NCI-H345 (cell line): ENCODE measurements at regions not wholly inside any gene's neighbourhood (a gene's known extent, or its start where the extent isn't known, plus 50 kb on each side); places are given as distances from the start of the nearest gene placed in this dataset.
"Not testable (repeated sequence)": the region's sequence is repeated elsewhere in the genome, so short reads cannot be mapped to it uniquely, and the experiment has no call there.

ENCODE experiments used
- DNase-seq: peaks from one replicate; lab custom pipeline; 2025; lab: John Stamatoyannopoulos, UW

GRCh38 chr13:28607187-28607955 lies 51.6 kb upstream of the POMP start:
- peak; percentile 4 for DNase-seq

- DNase-seq = no peak
These were observed 52.5 kb upstream of the POMP start for GRCh38 chr13:28606466-28606865.

DNA sequence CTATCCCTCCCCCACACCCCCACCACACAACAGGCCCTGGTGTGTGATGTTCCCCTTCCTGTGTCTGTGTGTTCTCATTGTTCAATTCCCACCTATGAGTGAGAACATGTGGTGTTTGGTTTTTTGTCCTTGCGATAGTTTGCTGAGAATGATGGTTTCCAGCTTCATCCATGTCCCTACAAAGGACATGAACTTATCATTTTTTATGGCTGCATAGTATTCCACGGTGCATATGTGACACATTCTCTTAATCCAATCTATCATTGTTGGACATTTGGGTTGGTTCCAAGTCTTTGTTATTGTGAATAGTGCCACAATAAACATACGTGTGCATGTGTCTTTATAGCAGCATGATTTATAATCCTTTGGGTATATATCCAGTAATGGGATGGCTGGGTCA lies 53.8 kb upstream of the POMP start:
- DNase-seq = not testable (repeated sequence)

DNA sequence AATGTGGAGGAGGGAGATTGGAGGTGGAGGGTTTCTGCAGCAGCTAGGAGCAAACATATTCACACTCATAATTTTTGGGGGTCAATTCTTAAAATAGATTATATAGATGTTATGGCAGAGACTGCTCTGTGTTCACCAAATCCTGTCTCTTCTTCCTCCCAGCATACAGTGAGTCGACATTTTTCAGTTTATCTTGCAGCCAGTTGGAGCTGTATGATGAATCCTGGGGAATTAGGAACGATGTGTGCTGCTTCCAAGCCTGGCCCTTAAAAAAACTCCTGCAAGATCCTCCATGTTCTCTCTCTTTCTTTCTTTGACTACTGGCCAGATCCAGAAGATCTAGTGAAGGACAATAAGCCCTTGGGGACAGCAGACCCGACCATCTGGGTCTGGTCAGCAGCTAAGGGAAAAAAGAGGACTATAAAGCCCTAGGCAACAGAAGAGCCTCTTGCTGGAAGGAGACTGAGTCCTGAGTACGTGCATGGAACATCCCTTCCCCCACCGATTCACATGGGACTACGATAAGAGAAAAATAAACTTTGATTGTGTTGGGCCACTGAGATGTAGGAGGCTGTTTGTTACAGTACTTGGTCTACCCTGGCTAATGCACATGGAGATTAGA lies 55.8 kb upstream of the POMP start:
- no peak for DNase-seq

- DNase-seq = no peak
These were observed 56.4 kb upstream of the POMP start for GRCh38 chr13:28602580-28602979.

DNA sequence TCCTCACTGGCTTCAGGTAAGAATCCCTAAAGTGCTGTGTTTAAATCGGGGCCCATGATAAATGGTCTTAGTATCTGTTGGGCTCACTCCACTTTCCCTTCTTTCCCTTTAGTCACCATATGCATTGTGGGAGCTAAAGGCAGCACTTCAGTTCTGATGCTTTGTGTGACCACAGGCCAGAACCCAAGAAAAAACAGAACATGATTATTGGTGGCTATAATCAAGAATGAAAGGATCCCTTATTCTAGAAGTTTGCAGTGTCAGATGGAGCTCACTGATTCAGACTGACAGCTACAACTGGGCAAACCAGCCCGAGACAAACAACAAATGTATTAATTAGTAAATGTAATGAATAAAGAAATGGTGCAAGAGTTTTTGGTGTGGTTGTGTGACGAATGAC lies 57.3 kb upstream of the POMP start:
- DNase-seq = no peak

DNA sequence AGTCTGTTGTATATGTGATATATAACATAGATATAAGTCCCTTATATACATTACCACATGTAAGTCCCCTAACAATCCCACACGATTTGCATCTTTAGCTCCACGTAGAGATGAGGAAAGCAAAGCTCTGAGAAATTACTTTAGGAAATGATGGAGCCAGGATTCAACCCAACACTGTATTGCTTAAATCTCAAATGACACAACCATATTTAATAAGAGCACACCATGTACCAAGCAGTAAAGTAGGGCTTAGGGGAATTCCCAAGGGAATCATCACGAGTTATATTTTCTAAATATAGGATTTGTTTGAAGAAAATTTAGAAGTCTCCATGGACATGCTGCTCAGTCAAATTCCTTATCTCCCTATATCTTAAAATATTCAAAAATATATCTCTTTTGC lies 61.3 kb upstream of the POMP start:
- DNase-seq = no peak

- no peak for DNase-seq
These were observed 68.5 kb upstream of the POMP start for GRCh38 chr13:28590461-28590860.

DNA sequence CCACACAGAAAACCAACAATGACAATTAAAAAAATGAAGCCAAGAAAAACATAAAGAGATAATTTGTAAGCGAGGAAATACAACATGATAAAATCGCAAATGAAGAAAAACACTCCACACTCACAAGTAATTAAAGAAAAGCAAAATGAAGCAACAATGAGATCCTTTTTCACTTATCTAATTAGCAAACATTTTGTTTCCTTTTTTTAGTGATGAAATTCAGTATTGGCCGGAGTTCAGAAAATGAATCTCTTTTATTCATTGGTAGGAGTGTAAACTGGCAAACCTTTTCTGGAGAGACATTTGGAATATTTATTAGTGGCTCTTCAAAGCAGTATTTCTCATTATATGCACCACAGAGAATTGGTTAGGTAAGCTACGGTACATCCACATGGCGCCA lies 70.6 kb upstream of the POMP start:
- no peak for DNase-seq

DNA sequence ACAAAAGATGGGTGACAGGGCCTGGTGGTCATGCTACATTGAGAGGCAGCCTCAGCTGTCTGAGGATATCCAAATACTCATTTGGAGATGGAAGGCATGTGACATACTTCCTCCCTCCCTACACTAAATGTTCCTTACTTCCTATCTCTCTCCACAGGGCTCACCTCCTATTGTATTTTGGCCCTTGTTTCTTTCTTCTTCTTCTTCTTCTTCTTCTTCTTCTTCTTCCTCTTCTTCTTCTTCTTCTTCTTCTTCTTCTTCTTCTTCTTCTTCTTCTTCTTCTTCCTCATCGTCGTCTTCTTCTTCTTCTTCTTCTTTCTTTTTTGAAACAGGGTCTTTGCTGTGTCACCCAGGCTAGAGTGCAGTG lies 71.8 kb upstream of the POMP start:
- no peak for DNase-seq

GRCh38 chr13:28586439-28587173 lies 72.3 kb upstream of the POMP start:
- DNase-seq = peak; percentile 33

- DNase-seq = no peak
These were observed 73.4 kb upstream of the POMP start for GRCh38 chr13:28585561-28585960.

GRCh38 chr13:28584873-28585381 lies 74.0 kb upstream of the POMP start:
- no peak for DNase-seq

DNA sequence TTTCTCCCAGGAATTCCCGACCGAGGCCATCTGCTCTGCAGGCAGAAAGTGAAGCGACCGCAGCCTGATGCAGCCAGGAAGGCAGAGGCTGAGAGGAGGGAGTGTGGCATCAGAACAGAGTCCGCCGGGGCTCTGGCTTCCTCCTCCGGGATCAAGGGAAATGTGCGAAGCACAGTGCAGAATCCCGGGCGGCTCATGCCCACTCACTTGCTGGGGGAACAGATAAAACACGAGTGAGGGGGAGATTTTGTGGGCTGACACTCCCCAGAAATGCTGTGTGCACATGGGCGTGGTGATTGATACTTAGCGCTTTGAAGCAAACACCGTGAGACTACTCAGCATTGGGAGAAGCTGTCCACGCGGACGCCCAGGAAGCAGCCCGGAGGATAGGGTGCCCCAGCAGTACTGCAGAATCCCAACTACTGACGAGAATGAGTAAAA lies 75.3 kb upstream of the POMP start:
- DNase-seq = no peak

DNA sequence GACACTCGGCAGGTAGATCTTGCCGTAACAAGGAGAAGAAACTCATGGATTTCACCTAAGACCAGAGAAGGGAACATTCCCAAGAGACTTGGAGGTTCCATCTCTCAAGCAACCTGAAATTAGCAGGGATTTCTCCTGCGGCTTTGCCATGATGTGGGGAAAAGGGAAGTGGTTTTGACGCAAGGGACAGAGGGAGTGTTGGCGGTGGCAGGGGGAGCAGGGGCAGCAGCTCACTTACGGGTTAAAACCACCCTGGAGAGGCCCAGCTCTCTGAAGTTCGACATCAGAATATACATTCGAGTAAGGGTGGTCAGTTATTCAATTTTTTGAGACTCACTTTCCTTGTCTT lies 76.1 kb upstream of the POMP start:
- no peak for DNase-seq

DNA sequence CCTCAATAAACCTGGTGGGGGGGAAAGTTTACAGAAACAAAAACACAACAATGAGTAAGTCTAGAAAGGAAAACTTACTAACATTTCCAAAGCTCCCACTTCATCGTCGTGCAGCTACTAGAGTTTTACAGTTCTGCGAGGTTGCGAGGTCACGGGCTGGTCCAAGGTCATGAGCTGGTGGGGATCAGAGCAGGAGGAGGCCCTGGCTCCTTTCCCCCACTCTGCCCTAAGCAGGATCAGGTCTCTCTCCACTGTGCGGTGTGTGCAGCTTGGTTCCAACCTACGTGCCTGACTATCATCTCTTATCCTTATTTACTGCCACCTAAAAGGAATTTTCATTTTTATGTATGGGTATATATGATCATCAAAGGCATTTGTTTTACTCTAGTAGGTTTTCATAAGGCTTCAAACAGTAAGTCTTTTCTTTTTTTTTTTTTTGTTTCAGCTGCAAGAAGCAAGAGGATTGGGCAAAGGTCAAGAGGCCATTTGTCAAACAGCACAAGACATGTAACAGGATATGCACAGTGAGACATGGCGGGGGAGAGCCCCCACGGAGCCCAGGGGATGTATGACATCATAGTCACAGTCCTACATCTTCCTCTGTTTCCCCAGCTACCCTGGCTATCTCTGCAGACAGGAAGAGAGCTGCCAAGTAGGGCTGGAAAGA lies 76.6 kb upstream of the POMP start:
- DNase-seq = no peak

DNA sequence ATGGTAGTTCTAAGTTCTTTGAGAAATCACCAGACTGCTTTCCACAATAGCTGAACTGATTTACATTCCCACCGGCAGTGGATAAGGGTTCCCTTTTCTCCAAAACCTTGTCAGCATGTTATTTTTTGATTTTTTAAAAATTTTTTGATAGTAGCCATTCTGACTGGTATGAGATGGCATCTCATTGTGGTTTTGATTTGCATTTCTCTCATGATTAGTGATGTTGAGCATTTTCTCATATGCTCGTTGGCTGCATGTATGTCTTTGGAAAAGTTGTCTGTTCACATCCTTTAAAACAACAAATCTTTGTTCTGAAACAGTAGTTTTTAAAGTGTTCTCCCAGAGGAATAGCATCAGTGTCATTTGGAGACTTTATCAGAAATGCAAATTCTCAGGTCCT lies 77.5 kb upstream of the POMP start:
- no peak for DNase-seq

GRCh38 chr13:28579736-28580135 lies 79.2 kb upstream of the POMP start:
- no peak for DNase-seq

- no peak for DNase-seq
These were observed 79.6 kb upstream of the POMP start for GRCh38 chr13:28579322-28579721.

DNA sequence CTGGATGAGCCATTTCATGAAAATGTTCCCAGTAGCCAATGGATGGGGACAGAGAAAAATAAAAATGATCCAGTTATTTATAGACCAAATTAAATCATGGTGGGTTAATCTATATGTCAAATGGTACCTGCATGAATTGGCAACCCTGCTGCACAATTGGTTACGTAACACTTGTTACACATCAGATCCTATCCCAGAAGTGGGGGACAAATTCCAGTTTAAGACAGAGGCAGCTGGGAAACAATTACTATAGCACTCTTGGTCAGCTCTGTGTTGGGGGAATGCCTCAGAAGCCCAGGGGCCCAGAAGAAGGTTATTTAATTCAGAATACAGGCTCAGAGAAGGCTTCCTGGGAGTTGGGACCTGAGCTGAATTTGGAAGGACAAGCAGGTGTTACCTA lies 81.1 kb upstream of the FLT1 start:
- no peak for DNase-seq

DNA sequence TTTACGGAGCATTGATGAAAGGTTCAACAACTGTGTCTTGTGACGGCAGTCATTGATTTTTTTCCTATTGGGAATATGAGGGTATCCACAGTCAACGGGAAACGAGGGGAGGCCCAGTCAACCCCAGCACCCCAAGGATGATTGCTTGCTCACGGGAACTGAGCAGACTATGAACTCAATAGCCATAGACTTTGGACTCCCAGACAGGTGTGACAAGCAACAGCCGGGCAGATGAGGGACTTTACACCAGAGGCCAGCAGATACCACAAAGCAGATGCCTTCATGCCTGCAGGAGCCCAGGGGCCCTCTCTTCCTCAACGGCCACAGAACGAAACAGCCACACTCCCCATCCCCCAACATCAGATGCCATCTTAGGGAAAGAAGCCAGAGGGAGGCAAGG lies 80.3 kb upstream of the FLT1 start:
- no peak for DNase-seq

- no peak for DNase-seq
These were observed 79.8 kb upstream of the FLT1 start for GRCh38 chr13:28574617-28575142.
